Dermis microvascular lymphatic vessel endothelial cell (primary cell): ENCODE measurements at regions not wholly inside any gene's neighbourhood (a gene's known extent, or its start where the extent isn't known, plus 50 kb on each side); places are given as distances from the start of the nearest gene placed in this dataset.
"Not testable (repeated sequence)": the region's sequence is repeated elsewhere in the genome, so short reads cannot be mapped to it uniquely, and the experiment has no call there.

Experiments
- DNase-seq, 2 donors: peaks; one replicate each; pipeline versions ENCODE4 v3.0.0 to v3.0.0-alpha.2; 2010; ENCODE audit warnings: low read depth in 2 of 2

- no peak for DNase-seq
Observed at GRCh38 chr1:4215391-4215790, 315.3 kb upstream of the C1orf174 start.

- no peak for DNase-seq
Observed at GRCh38 chr1:4216231-4216630, 316.2 kb upstream of the C1orf174 start.

- DNase-seq = no peak
Observed at GRCh38 chr1:4218619-4219018, 318.5 kb upstream of the C1orf174 start.

- no peak for DNase-seq
Observed at GRCh38 chr1:4219111-4219510, 319.0 kb upstream of the C1orf174 start.

- no peak for DNase-seq
Observed at GRCh38 chr1:4219826-4220225, 319.8 kb upstream of the C1orf174 start.

GRCh38 chr1:4220362-4220761 is 320.3 kb upstream of the C1orf174 start:
- no peak for DNase-seq

- DNase-seq = no peak
Observed at GRCh38 chr1:4221107-4221506, 321.0 kb upstream of the C1orf174 start.

- DNase-seq = no peak
Observed at GRCh38 chr1:4224684-4225467, 324.8 kb upstream of the C1orf174 start.

GRCh38 chr1:4227986-4228385 is 327.9 kb upstream of the C1orf174 start:
- no peak for DNase-seq

- DNase-seq = no peak
Observed at GRCh38 chr1:4253935-4254334, 353.9 kb upstream of the C1orf174 start.

- no peak for DNase-seq
Observed at GRCh38 chr1:4256351-4256750, 356.3 kb upstream of the C1orf174 start.

- DNase-seq = not testable (repeated sequence)
Observed at GRCh38 chr1:4258146-4258777, 358.2 kb upstream of the C1orf174 start.

- DNase-seq = no peak
Observed at GRCh38 chr1:4261327-4261726, 361.3 kb upstream of the C1orf174 start.

GRCh38 chr1:4262665-4263064 is 362.6 kb upstream of the C1orf174 start:
- no peak for DNase-seq

GRCh38 chr1:4263699-4264098 is 363.6 kb upstream of the C1orf174 start:
- no peak for DNase-seq

GRCh38 chr1:4265836-4266235 is 365.8 kb upstream of the C1orf174 start:
- no peak for DNase-seq

- DNase-seq = no peak
Observed at GRCh38 chr1:4267381-4268261, 367.5 kb upstream of the C1orf174 start.

- DNase-seq = no peak
Observed at GRCh38 chr1:4268262-4268888, 368.3 kb upstream of the C1orf174 start.

GRCh38 chr1:4268889-4269284 is 368.8 kb upstream of the C1orf174 start:
- DNase-seq = no peak

GRCh38 chr1:4269330-4269729 is 369.3 kb upstream of the C1orf174 start:
- DNase-seq = no peak

- no peak for DNase-seq
Observed at GRCh38 chr1:4269952-4270570, 370.0 kb upstream of the C1orf174 start.
